ENCODE measurements at regions not wholly inside any gene's neighbourhood (a gene's known extent, or its start where the extent isn't known, plus 50 kb on each side); places are given as distances from the start of the nearest gene placed in this dataset.
"Not testable (repeated sequence)": the region's sequence is repeated elsewhere in the genome, so short reads cannot be mapped to it uniquely, and the experiment has no call there.

- DNase-seq (ENCODE audit: low read depth in 2 of 2): not testable (repeated sequence)
Measured at GRCh38 chr5:176018598-176018997, 50.5 kb upstream of the THOC3 start.

DNA sequence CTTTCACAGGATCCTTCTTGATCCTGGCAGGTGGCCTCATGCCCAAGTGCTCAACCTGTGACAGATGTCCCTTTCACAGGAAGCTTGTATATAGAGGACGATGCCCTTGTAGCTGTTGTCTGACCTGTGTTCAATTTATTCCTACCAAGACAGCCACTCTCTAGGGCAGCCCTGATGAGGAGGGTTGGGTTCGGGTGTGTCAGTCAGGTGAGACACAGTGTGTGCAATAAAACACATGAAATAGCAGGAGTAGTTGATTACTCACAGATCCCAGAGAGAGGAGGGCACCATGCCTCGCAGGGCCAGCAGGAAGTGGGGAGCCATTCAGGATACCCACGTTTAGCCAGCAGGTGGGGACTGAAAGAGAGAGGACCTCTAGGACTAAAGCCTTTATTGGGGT, 52.7 kb upstream of the THOC3 start:
- not testable (repeated sequence) for DNase-seq (ENCODE audit: low read depth in 2 of 2)

DNA sequence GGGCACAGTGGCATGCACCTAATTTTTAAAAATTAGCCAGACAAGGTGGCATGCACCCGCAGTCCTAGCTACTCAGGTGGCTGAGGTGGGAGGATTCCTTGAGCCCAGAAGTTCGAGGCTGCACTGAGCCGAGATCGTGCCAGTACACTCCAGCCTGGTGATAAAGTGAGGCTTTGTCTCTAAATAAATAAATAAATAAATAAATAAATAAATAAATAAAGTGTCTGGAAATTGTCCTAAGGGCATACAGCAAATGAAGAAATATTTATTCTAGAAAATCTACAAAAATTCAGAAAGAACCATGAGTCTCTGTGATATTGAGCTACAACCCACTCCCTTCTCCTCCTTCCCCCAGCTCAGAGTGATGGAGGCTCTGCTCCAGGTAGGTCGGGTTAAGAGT, 55.4 kb upstream of the THOC3 start:
- not testable (repeated sequence) for DNase-seq (ENCODE audit: low read depth in 2 of 2)

DNA sequence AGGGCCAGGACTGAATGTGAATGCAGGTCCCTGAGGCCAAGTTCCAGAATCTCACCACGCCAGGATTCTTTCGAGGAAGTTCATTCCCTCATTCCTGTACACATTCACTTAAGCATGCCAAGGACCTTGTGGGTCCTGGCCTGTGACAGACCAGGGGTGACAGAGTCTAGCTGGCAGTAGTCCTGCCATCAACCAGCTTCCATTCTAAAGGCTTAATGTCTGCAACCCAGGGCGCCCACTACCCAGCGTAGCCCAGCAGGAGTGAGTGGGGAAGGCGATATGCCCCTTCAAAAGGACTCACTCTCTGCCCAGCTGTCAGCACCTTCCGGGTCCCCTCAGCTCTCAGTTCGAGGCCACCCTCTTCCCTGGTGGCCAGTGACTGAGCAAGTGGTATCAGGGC, 61.3 kb upstream of the THOC3 start:
- DNase-seq (ENCODE audit: low read depth in 2 of 2): not testable (repeated sequence)

- DNase-seq (ENCODE audit: low read depth in 2 of 2): not testable (repeated sequence)
Measured at GRCh38 chr5:176030361-176031117, 62.4 kb upstream of the THOC3 start.

DNA sequence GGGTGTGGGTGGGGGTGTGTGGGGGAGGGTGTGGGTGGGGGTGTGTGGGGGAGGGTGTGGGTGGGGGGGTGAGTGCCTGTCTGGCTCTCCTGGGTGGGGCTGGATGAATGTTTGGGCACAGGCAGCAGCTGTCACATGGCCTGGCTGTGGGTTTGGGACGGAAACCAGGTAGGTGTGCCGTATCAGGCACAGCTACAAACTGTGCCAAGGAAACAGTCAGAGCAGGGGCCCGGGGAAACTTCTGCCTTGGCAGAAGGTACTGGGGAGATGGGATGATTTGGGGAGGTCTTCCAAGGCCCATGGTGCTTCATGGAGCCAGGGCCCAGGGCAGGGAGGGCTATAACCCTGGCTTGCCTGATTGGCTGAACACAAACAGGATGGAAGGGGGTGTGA, 63.0 kb upstream of the THOC3 start:
- not testable (repeated sequence) for DNase-seq (ENCODE audit: low read depth in 2 of 2)

DNA sequence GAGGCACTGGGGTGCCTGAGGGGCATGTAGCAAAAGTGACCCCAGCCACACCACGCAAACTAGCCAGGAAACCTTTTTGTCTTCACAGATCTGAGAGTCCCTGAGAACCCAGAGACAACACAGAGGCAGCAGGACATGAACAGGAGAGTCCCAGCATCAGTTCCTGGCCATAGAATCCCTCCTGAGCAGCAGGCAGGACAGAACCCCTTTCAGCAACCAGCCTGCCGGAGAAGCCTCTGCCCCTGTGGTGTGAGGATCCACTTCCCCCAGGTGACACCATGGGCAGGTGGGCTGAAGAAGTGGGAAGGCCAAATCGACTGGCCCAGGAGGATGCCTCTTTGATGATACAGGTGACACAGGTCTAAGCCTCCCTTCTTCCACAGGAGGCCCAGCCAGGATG, 65.1 kb upstream of the THOC3 start:
- DNase-seq (ENCODE audit: low read depth in 2 of 2): not testable (repeated sequence)

DNA sequence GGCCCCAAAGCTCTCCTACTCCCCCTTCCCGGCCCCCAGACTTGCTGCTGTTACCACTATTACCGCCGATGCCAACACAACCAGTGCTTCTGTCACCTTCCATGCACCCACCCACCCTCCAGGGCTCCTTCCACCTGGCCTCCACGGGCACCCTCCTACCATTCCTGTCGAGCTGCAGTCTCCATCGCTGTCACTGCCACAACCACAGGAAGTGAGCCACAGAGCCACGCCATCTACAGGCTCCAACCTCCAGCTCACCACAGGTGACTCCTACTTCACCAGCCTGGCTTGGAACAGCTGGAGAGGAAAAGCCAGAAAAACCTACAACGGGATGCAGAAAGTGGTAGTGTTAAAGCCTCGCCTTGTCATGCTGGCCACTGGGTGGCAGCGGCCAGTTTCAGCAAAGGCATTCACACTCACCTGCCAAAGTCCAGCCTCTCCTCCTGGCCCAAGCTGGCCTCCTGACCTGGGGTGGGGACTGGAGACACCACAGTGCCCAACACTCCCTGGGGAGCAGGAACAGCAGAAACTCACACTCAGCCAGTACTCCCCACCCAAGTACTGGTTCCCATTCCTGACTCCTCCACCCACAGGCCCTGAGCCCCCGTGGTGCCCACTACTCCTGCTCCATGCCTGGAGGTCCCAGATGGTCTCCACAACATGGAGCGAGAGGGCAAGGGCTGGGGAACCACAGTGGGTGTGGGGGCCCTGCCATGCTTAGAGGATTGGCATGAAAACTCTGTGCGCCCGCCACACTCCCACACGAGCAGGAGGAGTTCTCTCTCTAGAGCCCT, 66.5 kb upstream of the THOC3 start:
- DNase-seq (ENCODE audit: low read depth in 2 of 2): not testable (repeated sequence)

GRCh38 chr5:176035201-176035530, 67.1 kb upstream of the THOC3 start:
- DNase-seq (ENCODE audit: low read depth in 2 of 2): not testable (repeated sequence)

DNA sequence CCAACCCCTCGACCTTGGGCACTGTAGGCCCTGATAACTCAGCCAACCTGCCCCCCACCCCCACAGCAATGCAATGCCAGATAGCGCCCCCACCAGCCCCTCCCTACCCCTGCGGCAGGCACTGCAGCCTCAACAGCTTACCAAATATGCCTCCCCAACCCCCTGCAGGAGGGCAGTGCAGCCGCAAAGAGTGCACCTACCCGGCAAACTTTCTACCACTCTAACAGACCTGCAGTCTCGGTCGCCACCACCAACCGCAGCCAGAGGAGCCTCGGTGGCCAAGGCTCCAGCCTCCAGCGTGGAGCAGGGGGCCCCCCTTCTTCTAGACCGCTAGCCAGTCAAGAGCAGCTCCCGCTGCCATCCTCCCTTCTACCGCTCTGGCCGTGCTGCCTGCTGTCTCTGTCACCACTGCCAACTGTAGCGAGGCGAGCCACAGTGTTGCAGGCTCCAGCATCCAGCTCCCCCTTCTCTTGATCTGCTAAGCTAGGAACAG, 67.7 kb upstream of the THOC3 start:
- DNase-seq (ENCODE audit: low read depth in 2 of 2): not testable (repeated sequence)

GRCh38 chr5:176036391-176036790, 68.3 kb upstream of the THOC3 start:
- not testable (repeated sequence) for DNase-seq (ENCODE audit: low read depth in 2 of 2)

DNA sequence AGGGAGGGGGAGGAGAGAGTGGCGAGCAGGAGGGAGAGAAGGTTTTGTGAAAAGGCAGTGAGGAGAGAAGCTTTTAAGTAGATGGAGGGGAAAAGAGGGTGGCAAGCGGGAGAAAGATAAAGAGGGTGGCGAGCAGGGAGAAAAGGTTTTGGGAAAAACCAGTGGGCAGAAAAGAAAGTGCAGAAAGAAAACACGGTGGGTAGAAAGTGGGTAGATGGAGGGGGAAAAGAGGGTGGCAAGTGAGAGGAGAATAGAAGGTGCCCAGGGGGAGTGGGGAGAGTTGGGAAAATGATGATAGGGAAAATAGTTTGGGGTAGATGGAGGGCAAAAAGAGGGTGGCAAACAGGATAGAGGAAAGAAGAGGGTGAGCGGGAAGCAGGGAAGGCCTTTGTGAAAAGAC, 69.1 kb upstream of the THOC3 start:
- not testable (repeated sequence) for DNase-seq (ENCODE audit: low read depth in 2 of 2)

DNA sequence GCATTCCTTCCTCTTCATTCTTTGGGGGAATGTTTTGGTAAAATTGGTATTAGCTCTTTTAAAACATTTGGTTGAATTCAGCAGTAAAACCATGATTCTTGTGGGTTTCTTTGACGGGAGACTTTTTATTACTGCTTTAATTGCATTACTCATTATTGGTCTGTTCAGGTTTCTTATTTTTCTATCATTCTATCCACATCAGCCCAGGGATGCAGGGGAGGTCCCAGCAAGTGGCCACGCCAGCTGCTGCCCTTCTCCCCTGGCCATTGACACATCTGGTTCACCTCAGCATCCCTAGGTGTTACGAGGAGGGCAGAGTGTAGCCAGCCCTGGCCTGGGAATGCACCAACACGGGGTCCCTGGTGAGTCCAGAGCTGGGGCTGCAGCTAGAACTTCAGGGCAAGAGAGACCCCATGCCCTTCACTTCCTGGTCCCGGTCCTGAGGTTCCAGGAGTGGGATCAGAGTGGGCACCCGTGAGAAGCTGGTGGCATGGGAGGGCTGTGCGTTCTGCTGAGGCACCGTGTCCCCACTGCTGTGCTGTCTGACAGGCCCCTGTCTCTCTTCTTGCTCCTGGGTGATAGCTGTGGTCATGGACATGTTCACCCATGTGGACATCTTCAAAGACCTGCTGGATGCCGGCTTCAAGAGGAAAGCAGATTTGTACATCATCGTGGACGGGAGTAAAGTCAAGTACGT, 72.1 kb upstream of the THOC3 start:
- not testable (repeated sequence) for DNase-seq (ENCODE audit: low read depth in 2 of 2)

DNA sequence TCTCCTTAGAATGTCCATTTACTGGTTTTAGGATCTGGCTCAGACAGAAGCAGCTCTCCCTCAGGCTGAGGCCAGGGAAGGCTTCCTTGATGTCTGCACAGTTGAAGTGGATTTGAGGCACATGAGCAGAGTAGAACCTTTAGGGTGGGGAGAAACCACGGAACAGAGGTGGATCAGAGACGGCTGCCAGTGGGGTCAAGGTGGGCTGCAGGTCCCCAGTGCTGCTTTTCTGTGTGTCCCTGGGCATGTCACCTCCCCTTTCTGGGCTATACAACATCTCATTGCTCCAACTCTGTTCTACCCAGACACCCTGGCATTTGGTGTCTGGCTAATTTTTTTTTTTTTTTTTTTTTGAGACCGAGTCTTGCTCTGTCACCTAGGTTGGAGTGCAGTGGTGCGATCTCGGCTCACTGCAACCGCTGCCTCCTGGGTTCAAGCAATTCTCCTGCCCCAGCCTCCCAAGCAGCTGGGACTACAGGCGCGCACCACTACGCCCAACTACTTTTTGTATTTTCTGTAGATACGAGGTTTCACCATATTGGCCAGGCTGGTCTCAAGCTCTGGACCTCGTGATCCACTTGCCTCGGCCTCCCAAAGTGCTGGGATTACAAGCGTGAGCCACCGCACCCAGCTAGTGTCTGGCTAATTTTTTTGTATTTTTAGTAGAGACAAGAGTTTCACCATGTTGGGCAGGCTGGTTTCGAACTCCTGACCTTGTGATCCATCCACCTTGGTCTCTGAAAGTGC, 73.3 kb upstream of the THOC3 start:
- not testable (repeated sequence) for DNase-seq (ENCODE audit: low read depth in 2 of 2)

DNA sequence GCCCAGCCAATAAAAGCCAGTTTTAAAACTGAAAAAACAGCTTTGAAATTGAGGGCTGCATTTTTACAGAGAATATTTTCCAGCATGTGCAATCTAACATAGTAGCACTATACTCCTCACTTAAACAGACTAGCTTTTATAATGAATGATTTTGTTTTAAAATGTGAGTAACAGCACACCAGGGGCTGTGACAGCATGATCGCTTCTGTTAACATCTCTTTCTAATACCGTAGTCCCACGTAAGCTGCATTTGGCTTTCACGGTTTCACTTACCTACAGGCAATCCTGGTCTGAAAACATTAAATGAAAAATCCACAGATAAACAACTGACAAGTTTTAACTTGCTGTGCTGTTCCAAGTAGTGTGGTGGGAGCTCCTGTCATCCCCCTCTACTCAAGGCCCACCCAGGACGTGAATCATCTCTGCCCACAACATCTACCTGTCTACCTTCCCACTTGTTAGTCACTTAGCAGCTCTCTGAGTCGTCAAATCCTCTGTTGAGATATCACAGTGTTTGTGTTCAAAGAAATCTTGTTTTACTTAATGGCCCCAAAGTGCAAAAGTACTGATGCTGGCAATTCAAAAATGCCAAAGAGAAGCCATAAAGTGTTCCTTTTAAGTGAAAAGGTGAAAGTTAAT, 74.0 kb upstream of the THOC3 start:
- not testable (repeated sequence) for DNase-seq (ENCODE audit: low read depth in 2 of 2)

- DNase-seq (ENCODE audit: low read depth in 2 of 2): not testable (repeated sequence)
Measured at GRCh38 chr5:176043252-176043829, 75.2 kb upstream of the THOC3 start.

DNA sequence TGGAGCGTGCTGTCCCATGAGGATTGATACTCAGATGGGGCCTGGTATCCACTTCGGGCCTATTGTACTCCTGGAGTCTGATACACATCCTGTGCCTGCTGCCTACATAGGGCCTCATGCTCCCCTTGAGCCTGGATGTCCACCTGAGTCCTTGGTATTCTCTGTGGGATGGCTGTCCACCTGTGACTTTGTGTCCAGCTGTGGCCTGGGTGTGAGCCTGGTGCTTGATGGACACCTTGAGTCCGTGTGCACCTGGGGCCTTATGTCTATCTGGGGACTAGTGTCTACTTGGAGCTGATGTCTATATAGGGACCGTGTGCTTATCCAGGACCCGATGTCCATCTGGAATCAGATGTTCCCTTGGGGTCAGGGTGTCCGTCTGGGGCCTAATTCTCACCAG, 75.9 kb upstream of the THOC3 start:
- DNase-seq (ENCODE audit: low read depth in 2 of 2): not testable (repeated sequence)

DNA sequence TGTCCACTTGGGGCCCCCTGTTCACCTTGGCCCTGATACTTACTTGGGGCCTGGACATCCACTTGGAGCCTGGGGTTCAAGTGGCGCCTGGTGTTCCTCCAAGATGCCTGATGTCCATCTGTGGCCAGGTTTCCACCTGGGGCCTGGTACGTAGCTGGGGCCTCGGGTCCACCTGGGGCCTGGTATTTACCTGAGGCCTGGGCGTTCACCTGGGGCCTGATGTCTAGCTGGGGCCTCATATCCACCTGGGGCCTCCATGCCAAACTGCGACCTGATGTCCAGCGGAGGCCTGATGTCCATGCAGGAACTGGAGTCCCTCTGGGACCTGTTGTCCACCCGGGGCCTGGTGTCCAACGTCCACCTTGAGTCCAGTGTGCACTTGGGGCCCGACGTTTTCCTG, 76.3 kb upstream of the THOC3 start:
- DNase-seq (ENCODE audit: low read depth in 2 of 2): not testable (repeated sequence)

DNA sequence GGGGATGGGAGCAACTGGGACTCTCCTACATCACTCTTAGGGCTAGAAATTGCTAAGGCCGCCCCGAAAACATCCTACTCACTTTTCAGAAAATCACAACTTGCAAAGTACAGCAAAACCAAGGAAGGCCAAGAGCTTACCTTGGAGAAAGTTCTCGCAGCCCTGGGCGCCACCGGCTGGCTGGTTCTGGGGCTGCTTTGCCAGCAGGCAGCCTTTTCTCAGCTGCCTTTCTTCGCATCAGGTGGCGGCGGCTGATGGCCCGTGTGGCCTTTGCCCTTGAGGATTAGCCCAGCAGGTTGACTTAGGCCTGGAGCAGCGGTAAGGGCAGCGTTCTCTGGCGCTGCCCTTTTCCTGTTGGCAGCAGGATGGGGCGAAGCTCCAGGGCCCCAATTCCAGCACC, 77.3 kb upstream of the THOC3 start:
- not testable (repeated sequence) for DNase-seq (ENCODE audit: low read depth in 2 of 2)

GRCh38 chr5:176048671-176049070, 80.6 kb upstream of the THOC3 start:
- DNase-seq (ENCODE audit: low read depth in 2 of 2): not testable (repeated sequence)

Data from activated CD4-positive, alpha-beta T cell treated with anti-CD3 and anti-CD28 coated beads for 24 hours (primary cell).